ENCODE measurements at regions not wholly inside any gene's neighbourhood (a gene's known extent, or its start where the extent isn't known, plus 50 kb on each side); places are given as distances from the start of the nearest gene placed in this dataset.

- TF ChIP-seq, protein P1, sequence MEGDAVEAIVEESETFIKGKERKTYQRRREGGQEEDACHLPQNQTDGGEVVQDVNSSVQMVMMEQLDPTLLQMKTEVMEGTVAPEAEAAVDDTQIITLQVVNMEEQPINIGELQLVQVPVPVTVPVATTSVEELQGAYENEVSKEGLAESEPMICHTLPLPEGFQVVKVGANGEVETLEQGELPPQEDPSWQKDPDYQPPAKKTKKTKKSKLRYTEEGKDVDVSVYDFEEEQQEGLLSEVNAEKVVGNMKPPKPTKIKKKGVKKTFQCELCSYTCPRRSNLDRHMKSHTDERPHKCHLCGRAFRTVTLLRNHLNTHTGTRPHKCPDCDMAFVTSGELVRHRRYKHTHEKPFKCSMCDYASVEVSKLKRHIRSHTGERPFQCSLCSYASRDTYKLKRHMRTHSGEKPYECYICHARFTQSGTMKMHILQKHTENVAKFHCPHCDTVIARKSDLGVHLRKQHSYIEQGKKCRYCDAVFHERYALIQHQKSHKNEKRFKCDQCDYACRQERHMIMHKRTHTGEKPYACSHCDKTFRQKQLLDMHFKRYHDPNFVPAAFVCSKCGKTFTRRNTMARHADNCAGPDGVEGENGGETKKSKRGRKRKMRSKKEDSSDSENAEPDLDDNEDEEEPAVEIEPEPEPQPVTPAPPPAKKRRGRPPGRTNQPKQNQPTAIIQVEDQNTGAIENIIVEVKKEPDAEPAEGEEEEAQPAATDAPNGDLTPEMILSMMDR (IDR thresholded peaks at IDR 0.05; ENCODE audit: unreplicated experiment): no peak
- DNase-seq (ENCODE audit: low spot score): no peak
- H3K36me3 Mint-ChIP-seq (ENCODE audit: low read depth, unreplicated experiment): no peaks in the 10 kb centered on the region
Measured at GRCh38 chr7:17171427-17171826, 127.0 kb upstream of the AHR start.

GRCh38 chr7:17176371-17177032, 122.0 kb upstream of the AHR start:
- H3K4me3 Mint-ChIP-seq (ENCODE audit: unreplicated experiment): no peak overlapping the region
- no peaks in the 10 kb centered on the region for H3K9me3 Mint-ChIP-seq (ENCODE audit: unreplicated experiment)
- H3K27me3 Mint-ChIP-seq (ENCODE audit: unreplicated experiment): peaks cover 2% of the 10 kb centered on the region
- no peaks in the 10 kb centered on the region for H3K36me3 Mint-ChIP-seq (ENCODE audit: low read depth, unreplicated experiment)
- H3K27ac Mint-ChIP-seq (ENCODE audit: unreplicated experiment): no peak overlapping the region
- no peak for DNase-seq (ENCODE audit: low spot score)
- H3K4me1 Mint-ChIP-seq (ENCODE audit: unreplicated experiment): no peaks in the 10 kb centered on the region
- TF ChIP-seq, protein P1 (IDR thresholded peaks at IDR 0.05; ENCODE audit: unreplicated experiment): no peak

More at GRCh38 chr7:17171427-17171826, 127.0 kb upstream of the AHR start:
- no peaks in the 10 kb centered on the region for H3K4me1 Mint-ChIP-seq (ENCODE audit: unreplicated experiment)
- H3K4me3 Mint-ChIP-seq (ENCODE audit: unreplicated experiment): no peak overlapping the region
- no peak overlapping the region for H3K27ac Mint-ChIP-seq (ENCODE audit: unreplicated experiment)
- H3K27me3 Mint-ChIP-seq (ENCODE audit: unreplicated experiment): peaks cover 2% of the 10 kb centered on the region
- H3K9me3 Mint-ChIP-seq (ENCODE audit: unreplicated experiment): no peaks in the 10 kb centered on the region

GRCh38 chr7:17178545-17178944, 119.9 kb upstream of the AHR start:
- Mint-ChIP-seq H3K27ac (ENCODE audit: unreplicated experiment) (no peak overlapping the region), H3K27me3 (ENCODE audit: unreplicated experiment) (peaks cover 2% of the 10 kb centered on the region), H3K4me3 (ENCODE audit: unreplicated experiment) (no peak overlapping the region), H3K36me3 (ENCODE audit: low read depth, unreplicated experiment) (no peaks in the 10 kb centered on the region), H3K9me3 (ENCODE audit: unreplicated experiment) (no peaks in the 10 kb centered on the region), H3K4me1 (ENCODE audit: unreplicated experiment) (no peaks in the 10 kb centered on the region)
- DNase-seq (ENCODE audit: low spot score): no peak
- TF ChIP-seq, protein P1 (IDR thresholded peaks at IDR 0.05; ENCODE audit: unreplicated experiment): no peak

DNA sequence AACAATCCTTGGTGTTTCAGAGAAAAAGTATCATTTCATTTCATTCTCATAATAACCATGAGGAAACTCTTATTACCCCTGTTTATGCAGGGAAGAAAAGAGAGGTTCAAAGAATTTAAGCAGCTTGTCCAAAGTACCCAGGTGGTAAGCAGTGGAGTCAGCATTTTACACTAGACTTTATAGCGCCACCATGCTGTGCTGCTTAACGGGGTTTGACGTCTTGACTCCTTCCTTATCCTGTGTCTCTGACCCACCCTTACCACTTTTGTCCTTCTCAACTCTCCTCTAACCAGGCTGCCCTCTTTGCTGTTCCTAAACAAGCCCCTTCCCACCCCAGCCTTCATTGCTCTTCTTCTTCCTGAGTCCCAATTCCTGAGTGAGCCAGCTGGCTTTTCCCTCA, 117.0 kb upstream of the AHR start:
- H3K36me3 Mint-ChIP-seq (ENCODE audit: low read depth, unreplicated experiment): no peaks in the 10 kb centered on the region
- no peak overlapping the region for H3K27ac Mint-ChIP-seq (ENCODE audit: unreplicated experiment)
- H3K9me3 Mint-ChIP-seq (ENCODE audit: unreplicated experiment): no peaks in the 10 kb centered on the region
- H3K27me3 Mint-ChIP-seq (ENCODE audit: unreplicated experiment): no peaks in the 10 kb centered on the region
- DNase-seq (ENCODE audit: low spot score): no peak
- H3K4me1 Mint-ChIP-seq (ENCODE audit: unreplicated experiment): no peaks in the 10 kb centered on the region
- TF ChIP-seq, protein P1 (IDR thresholded peaks at IDR 0.05; ENCODE audit: unreplicated experiment): no peak
- H3K4me3 Mint-ChIP-seq (ENCODE audit: unreplicated experiment): no peak overlapping the region

GRCh38 chr7:17183630-17184328, 114.7 kb upstream of the AHR start:
- Mint-ChIP-seq H3K4me1 (ENCODE audit: unreplicated experiment) (no peaks in the 10 kb centered on the region), H3K27ac (ENCODE audit: unreplicated experiment) (no peak overlapping the region), H3K4me3 (ENCODE audit: unreplicated experiment) (no peak overlapping the region), H3K9me3 (ENCODE audit: unreplicated experiment) (no peaks in the 10 kb centered on the region), H3K27me3 (ENCODE audit: unreplicated experiment) (no peaks in the 10 kb centered on the region), H3K36me3 (ENCODE audit: low read depth, unreplicated experiment) (no peaks in the 10 kb centered on the region)
- TF ChIP-seq, protein P1 (IDR thresholded peaks at IDR 0.05; ENCODE audit: unreplicated experiment): no peak
- no peak for DNase-seq (ENCODE audit: low spot score)
